ENCODE measurements at regions not wholly inside any gene's neighbourhood (a gene's known extent, or its start where the extent isn't known, plus 50 kb on each side); places are given as distances from the start of the nearest gene placed in this dataset.

- no peak for TF ChIP-seq CTBP1 (IDR thresholded peaks at IDR 0.05; ENCODE audit: borderline replicate concordance)
- no peak for TF ChIP-seq BHLHE40 (IDR thresholded peaks at IDR 0.05; ENCODE audit: borderline replicate concordance)
- TF ChIP-seq FOXM1 (IDR thresholded peaks at IDR 0.05; ENCODE audit: borderline replicate concordance) = no peak
- no peak for TF ChIP-seq ELF4 (IDR thresholded peaks at IDR 0.05)
- no peak for TF ChIP-seq SUZ12 (IDR thresholded peaks at IDR 0.05)
- TF ChIP-seq TARDBP (IDR thresholded peaks at IDR 0.05) = no peak
- no peak for TF ChIP-seq SP1 (IDR thresholded peaks at IDR 0.05)
- no peak for TF ChIP-seq FOXK2 (IDR thresholded peaks at IDR 0.05)
- TF ChIP-seq ZNF384 (IDR thresholded peaks at IDR 0.05) = no peak
Measured at GRCh38 chr1:29388884-29389283, 152.6 kb downstream of the PTPRU start.
